Duodenal mucosa (tissue), 2 donors: ENCODE measurements at regions not wholly inside any gene's neighbourhood (a gene's known extent, or its start where the extent isn't known, plus 50 kb on each side); places are given as distances from the start of the nearest gene placed in this dataset.

Experiments
- H3K27ac ChIP-seq: one replicate; pipeline ENCODE4 v1.7.0; 2013; ENCODE audit warnings: low read depth, low read length
- H3K27me3 ChIP-seq, 2 donors: one replicate each; pipeline ENCODE4 v1.7.0; 2013; ENCODE audit warnings: low read length in 2 of 2, control low read depth in 1 of 2; ENCODE audit not compliant: insufficient read depth in 2 of 2, control insufficient read depth in 1 of 2
- H3K36me3 ChIP-seq, 2 donors: one replicate each; pipeline ENCODE4 v1.7.0; 2013; ENCODE audit warnings: low read length in 2 of 2, control low read depth in 1 of 2; ENCODE audit not compliant: insufficient read depth in 2 of 2, control insufficient read depth in 1 of 2
- H3K4me1 ChIP-seq, 2 donors: one replicate each; pipeline ENCODE4 v1.7.0; 2013; ENCODE audit warnings: low read length in 2 of 2, control low read depth in 1 of 2; ENCODE audit not compliant: insufficient read depth in 2 of 2, control insufficient read depth in 1 of 2
- H3K4me3 ChIP-seq, 2 donors: one replicate each; pipeline ENCODE4 v1.7.0; 2013; ENCODE audit warnings: low read length in 2 of 2, low read depth in 1 of 2
- H3K9ac ChIP-seq, 2 donors: one replicate each; pipeline ENCODE4 v1.7.0; 2013; ENCODE audit warnings: low read length in 2 of 2, low read depth in 1 of 2
- H3K9me3 ChIP-seq, 2 donors: one replicate each; pipeline ENCODE4 v1.7.0; 2013; ENCODE audit warnings: low read length in 2 of 2, control low read depth in 1 of 2; ENCODE audit not compliant: control insufficient read depth in 1 of 2

DNA sequence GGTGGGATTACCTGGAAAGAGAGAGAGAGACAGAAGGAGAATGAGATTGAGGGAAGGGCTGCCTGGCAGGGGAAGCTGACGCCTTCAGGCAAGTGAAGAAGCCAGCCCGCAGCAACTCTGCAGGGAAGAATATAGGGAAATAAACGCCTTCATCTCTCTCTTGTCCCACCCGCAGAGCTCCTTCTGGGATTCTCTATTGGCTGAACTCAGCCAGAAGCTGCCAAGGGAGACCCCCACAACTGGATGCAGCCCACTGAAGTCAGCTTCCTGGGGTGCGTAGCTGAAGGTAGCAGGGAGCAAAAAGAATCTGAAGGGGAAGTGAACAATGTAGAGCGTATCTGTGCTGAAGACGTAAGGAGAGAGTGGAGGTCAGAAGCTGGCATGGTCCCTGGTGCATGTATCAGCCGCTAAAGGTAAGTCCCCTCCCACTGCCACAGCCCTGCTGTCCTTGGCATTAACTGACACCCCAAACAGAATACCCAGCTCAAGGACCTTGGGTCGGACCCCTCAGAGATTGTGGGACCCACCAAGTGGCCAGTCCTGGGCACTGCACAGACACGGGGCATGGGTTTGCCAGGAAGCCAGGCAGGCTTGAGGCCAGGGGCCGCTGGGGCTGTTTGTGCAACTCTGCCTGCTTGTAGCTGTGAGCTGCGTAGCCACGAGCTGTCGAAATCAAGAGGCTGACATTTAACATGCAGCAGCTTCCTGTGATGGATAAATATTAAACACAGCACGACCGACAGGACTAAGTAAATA lies 469.9 kb downstream of the MN1 start:
- Histone ChIP-seq H3K9ac (no peak overlapping the region), H3K4me3 (no peak overlapping the region)

DNA sequence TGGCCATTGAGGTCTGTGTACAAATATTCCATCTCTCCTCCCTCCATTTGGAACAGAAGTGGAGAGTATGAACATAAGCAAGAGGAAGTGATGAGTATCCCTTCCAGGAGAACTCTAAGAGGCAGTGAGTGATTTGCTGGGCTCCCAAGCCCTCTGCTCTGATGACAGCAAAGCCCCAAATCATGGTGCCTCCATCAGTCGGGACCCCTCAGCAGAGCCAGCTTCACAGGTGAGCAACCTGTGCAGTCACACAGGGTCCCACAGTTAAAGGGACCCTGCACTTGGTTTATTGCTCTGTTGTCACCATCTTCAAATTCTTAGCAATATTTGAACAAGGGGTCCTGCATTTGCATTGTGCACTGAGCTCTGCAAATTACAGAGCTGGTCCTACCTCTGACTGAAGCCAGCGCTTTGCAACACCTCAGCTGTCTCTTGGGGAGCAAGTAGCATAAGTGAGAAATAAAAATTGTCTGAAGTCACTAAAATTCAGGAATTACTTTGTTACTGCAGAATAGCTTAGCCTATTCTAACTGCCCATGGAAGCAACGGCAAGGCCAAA lies 466.4 kb downstream of the MN1 start:
- H3K27me3 ChIP-seq, result peaks cover 0 to 10% of the 10 kb centered on the region in 2 donors
- H3K27ac ChIP-seq, result no peak overlapping the region
- H3K4me3 ChIP-seq, result no peak overlapping the region
- no peaks in the 10 kb centered on the region for H3K4me1 ChIP-seq
- H3K9ac ChIP-seq, result no peak overlapping the region
- H3K36me3 ChIP-seq, result no peaks in the 10 kb centered on the region
- no peaks in the 10 kb centered on the region for H3K9me3 ChIP-seq

More for the DNA sequence above, 469.9 kb downstream of the MN1 start:
- Histone ChIP-seq H3K4me1 (no peaks in the 10 kb centered on the region), H3K27ac (no peak overlapping the region), H3K9me3 (no peaks in the 10 kb centered on the region), H3K36me3 (no peaks in the 10 kb centered on the region), H3K27me3 (peaks cover 0 to 14% of the 10 kb centered on the region in 2 donors)

DNA sequence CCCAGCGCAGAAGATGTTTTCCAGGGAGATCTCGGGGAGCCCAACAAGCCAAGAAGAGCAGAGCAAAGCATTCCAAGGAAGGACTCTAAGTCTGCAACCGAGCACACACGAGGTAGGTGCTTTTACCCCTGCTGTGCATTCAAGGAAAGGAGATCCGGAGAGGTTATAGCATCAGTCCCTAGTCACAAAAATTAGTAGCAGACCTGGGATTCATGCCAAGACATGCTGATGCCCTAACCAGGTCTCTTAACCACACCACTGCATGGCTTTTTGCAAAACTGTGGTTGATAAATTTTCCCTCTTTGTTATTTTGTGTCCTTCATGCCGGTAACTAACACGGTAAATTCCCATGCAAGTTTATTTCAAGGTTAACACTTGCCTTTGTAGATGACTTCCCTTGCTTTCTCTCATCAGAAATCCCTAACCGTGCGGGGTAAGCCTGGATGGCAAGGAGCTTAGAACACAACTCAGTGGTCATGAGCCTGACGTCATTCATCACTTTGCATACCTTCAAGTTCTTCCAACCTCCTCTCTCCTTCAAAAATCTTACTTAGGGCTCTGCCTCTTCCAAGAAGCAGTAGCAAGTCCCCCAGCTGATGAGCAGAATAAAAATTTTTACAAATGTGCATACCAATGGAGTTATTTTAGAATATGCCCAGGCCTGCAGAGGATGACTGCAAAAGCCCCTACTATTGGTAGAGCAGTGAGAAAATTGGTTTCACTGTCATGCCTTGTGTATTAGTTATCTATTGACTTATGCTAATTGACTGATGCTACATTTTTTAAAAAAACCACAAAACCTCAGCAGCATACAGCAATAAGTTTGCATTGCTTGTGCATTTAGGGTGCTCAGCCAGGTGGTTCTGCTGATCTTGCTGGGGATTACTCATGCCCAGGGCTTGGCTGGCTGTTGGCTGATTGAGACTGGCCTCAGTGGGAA lies 465.1 kb downstream of the MN1 start:
- Histone ChIP-seq H3K4me1 (no peaks in the 10 kb centered on the region), H3K9me3 (no peaks in the 10 kb centered on the region), H3K36me3 (no peaks in the 10 kb centered on the region), H3K9ac (no peak overlapping the region), H3K27me3 (peaks cover 0 to 6% of the 10 kb centered on the region in 2 donors), H3K4me3 (no peak overlapping the region), H3K27ac (no peak overlapping the region)

DNA sequence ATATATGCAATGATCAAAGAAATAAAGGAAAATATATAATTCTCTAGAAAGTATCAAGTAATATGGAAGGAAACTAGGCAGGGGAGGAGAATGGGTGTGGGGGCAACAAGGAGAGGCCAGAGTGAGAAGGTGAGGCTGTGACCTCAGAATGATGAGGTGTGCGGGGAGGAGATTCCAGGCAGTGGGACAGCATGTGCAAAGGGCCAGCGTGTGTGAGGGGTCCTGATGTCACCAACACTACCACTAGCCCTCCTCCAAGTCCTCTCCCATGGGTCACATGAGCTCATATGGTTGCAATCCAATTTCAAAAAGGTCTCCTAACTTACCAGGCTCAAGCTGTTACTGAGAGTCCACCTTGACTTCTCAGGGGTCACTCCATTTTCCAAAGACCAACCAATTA lies 463.9 kb downstream of the MN1 start:
- H3K36me3 ChIP-seq, result no peaks in the 10 kb centered on the region
- no peak overlapping the region for H3K4me3 ChIP-seq
- peaks cover 0 to 2% of the 10 kb centered on the region in 2 donors for H3K27me3 ChIP-seq
- H3K9me3 ChIP-seq, result peaks cover 0 to 6% of the 10 kb centered on the region in 2 donors
- H3K4me1 ChIP-seq, result no peaks in the 10 kb centered on the region
- no peak overlapping the region for H3K9ac ChIP-seq
- H3K27ac ChIP-seq, result no peak overlapping the region

DNA sequence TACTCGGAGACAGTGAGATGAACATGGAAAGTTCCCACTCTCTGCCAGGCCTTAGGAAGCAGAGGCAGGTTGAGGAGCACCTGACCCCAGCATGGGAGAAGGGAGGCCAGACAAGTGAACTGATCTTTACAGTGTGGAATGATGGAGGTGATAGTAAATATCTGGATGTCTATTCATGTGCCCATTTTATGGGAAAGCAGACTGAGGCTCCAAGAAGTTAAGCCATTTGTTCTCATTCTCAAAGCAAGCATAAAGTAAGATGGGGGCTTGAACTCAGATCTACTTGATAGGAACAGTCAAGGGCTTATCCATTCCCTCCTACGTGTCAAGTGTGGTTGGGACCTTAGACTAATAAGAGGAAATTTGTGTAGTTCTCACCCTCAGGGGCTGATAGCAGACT lies 461.5 kb downstream of the MN1 start:
- no peaks in the 10 kb centered on the region for H3K27me3 ChIP-seq
- no peak overlapping the region for H3K4me3 ChIP-seq
- no peak overlapping the region for H3K27ac ChIP-seq
- no peak overlapping the region for H3K9ac ChIP-seq
- H3K4me1 ChIP-seq, result no peaks in the 10 kb centered on the region
- H3K36me3 ChIP-seq, result no peaks in the 10 kb centered on the region
- H3K9me3 ChIP-seq, result peaks cover 0 to 6% of the 10 kb centered on the region in 2 donors

DNA sequence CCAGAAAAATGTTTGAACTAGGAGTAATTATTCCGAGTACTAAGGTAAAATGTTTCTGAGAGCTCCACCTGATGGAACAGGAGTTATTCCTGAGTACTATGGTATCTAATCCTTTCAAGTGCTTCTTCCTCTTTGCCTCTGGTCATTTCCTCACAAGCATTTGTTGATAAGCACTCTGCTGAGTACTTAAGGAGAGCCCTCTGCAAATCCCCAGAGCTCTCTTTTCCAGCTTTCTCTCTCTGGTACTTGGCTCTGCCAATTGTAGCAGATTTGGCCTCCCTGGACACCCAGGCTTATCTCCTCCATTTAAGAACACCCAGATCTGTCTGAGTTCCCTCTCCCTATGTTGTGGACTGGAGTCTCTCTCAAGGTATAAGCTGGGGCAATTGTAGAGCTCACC lies 457.0 kb downstream of the MN1 start:
- no peak overlapping the region for H3K27ac ChIP-seq
- H3K4me1 ChIP-seq, result no peaks in the 10 kb centered on the region
- H3K4me3 ChIP-seq, result no peak overlapping the region
- no peaks in the 10 kb centered on the region for H3K27me3 ChIP-seq
- no peaks in the 10 kb centered on the region for H3K36me3 ChIP-seq
- H3K9ac ChIP-seq, result no peak overlapping the region
- peaks cover 0 to 6% of the 10 kb centered on the region in 2 donors for H3K9me3 ChIP-seq

DNA sequence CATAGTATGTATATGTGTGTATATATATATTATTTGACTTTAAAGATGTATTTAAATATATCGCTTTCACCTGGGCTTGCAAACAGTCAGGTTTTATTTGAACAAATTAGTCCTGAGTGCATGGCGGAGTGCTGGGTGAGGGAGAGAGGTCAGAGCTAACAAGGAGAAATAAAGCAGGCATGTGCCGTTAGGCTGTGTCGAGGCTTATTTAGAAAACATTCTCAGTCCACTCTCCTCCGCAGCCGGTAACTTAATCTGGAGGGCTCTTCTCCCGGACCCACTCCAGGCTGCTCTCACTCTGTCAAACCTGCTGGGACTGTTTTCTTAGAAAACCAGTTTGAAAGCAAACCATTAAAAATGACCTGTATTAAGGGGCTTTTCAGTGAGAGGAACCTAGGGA lies 455.9 kb downstream of the MN1 start:
- no peaks in the 10 kb centered on the region for H3K4me1 ChIP-seq
- H3K9me3 ChIP-seq, result peaks cover 0 to 6% of the 10 kb centered on the region in 2 donors

DNA sequence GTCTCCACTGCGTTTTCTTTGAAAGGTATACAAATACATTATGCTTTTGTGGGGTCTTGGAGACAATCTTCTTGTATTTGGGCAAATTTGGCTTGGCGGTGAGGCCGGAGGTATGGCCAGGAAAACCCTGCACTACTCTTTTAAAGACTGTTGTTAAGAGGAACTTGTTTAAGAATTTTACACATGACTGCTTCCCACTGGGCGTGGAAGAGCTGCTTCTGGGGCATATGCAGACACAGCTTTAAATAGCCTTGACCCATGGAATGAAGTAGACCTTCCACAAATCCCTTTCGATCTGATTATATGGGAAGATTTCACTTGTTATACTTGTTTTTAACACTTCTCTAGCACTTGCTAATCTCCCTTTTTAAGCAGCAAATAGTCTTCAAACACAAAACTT lies 453.6 kb downstream of the MN1 start:
- no peaks in the 10 kb centered on the region for H3K36me3 ChIP-seq
- no peak overlapping the region for H3K4me3 ChIP-seq
- no peak overlapping the region for H3K27ac ChIP-seq
- H3K9ac ChIP-seq, result no peak overlapping the region
- H3K4me1 ChIP-seq, result no peaks in the 10 kb centered on the region
- H3K27me3 ChIP-seq, result peaks cover 2 to 5% of the 10 kb centered on the region in 2 donors
- H3K9me3 ChIP-seq, result no peaks in the 10 kb centered on the region

More for the DNA sequence above, 455.9 kb downstream of the MN1 start:
- Histone ChIP-seq H3K27me3 (no peaks in the 10 kb centered on the region), H3K27ac (no peak overlapping the region), H3K36me3 (no peaks in the 10 kb centered on the region), H3K9ac (no peak overlapping the region), H3K4me3 (no peak overlapping the region)

DNA sequence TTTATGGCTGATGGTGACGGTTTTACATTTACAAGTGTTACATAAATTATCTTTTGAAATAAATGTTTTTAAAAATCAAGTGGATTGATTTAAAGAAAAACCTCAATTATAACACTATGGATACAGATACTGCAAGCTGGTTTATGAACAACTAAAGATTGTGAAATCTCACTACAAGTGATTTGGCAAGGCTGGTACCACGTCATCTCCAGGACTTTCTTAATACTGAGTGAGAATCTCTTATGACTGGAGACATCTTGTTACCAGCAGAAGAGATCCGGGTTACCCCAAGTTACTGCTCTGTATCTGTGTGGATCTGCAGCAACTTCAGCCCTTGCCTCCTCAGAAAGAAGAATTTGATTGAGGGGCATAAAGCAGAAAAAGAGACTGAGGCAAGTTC lies 452.9 kb downstream of the MN1 start:
- Histone ChIP-seq H3K27ac (no peak overlapping the region), H3K4me1 (no peaks in the 10 kb centered on the region), H3K27me3 (peaks cover 5% of the 10 kb centered on the region in 2 donors), H3K36me3 (no peaks in the 10 kb centered on the region), H3K9ac (no peak overlapping the region), H3K9me3 (no peaks in the 10 kb centered on the region), H3K4me3 (no peak overlapping the region)

DNA sequence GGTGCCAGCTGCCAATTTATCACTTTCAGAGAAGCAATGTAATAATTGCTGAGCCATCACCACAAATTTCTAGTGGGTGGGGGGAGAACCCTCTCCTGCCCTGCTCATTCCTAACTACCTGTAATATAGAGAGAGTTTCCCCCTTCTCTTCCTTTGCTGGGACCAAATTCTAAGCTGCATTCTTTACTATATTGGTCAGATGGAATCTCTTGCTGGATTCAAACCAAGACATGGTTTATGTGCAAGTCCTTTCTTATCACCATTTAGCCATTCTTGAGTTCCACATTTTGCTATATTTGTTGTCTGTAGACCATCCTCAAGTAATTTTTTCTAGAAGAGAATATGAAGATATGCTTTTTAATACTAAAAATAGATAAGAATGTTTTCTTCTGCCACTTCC lies 452.1 kb downstream of the MN1 start:
- Histone ChIP-seq H3K27me3 (peaks cover 5% of the 10 kb centered on the region in 2 donors), H3K9ac (no peak overlapping the region), H3K4me3 (no peak overlapping the region), H3K4me1 (no peaks in the 10 kb centered on the region), H3K27ac (no peak overlapping the region), H3K9me3 (no peaks in the 10 kb centered on the region), H3K36me3 (no peaks in the 10 kb centered on the region)
